ENCODE measurements at regions not wholly inside any gene's neighbourhood (a gene's known extent, or its start where the extent isn't known, plus 50 kb on each side); places are given as distances from the start of the nearest gene placed in this dataset.

GRCh38 chr11:11769782-11770181, 72.0 kb upstream of the USP47 start:
- Histone ChIP-seq H3K9me3 (ENCODE audit: control extremely low read depth in 1 of 3, control insufficient read depth in 2 of 3, insufficient read depth in 1 of 3, low read length in 2 of 3) (no peaks in the 10 kb centered on the region), H3K4me3 (ENCODE audit: control extremely low read depth in 1 of 5, extremely low read depth in 1 of 5, insufficient read depth in 1 of 5, low read depth in 2 of 5, low read length in 4 of 5) (no peak overlapping the region), H3K36me3 (replicated peaks in 1 of 2; ENCODE audit: control extremely low read depth in 1 of 2, control insufficient read depth in 1 of 2, extremely low read depth in 1 of 2, insufficient read depth in 2 of 2, low read length in 1 of 2) (no peaks in the 10 kb centered on the region), H3K4me2 (replicated peaks; ENCODE audit: low read depth, low read length, poor library complexity, severe bottlenecking) (no peak overlapping the region), H3K79me2 (ENCODE audit: control insufficient read depth, insufficient read depth, low read length) (no peaks in the 10 kb centered on the region), H3K27ac (ENCODE audit: low read length in 2 of 2) (no peak overlapping the region), H3K27me3 (replicated peaks in 1 of 4; ENCODE audit: control extremely low read depth in 1 of 4, control insufficient read depth in 3 of 4, insufficient read depth in 4 of 4, low read length in 3 of 4) (no peaks in the 10 kb centered on the region), H3K9ac (ENCODE audit: low read length) (no peak overlapping the region), H2AFZ (ENCODE audit: insufficient read depth, low read depth, low read length, poor library complexity, severe bottlenecking) (no peak overlapping the region), H4K20me1 (ENCODE audit: control insufficient read depth, insufficient read depth, low read length, poor library complexity, severe bottlenecking) (no peaks in the 10 kb centered on the region), H3K4me1 (ENCODE audit: control insufficient read depth in 2 of 2, insufficient read depth in 2 of 2, low read length in 2 of 2) (no peaks in the 10 kb centered on the region)
- Mint-ChIP-seq H3K9me3 (ENCODE audit: insufficient read depth) (no peaks in the 10 kb centered on the region), H3K27ac (no peak overlapping the region), H3K4me1 (no peaks in the 10 kb centered on the region), H3K4me3 (no peak overlapping the region), H3K27me3 (peaks cover 22% of the 10 kb centered on the region)
- ATAC-seq (ENCODE audit: low read depth), result no peak
- ChIA-PET POLR2A (no interaction called here), CTCF (no interaction called here)
- intact Hi-C loops (cut with micrococcal nuclease), result no loop called here
- no peak for DNase-seq
- TF ChIP-seq CTCF (IDR thresholded peaks at IDR 0.05) (no peak), EZH2 (IDR thresholded peaks at IDR 0.05; ENCODE audit: borderline replicate concordance, insufficient read depth, low read depth, low read length, poor library complexity, severe bottlenecking) (no peak)

GRCh38 chr11:11769362-11769761, 72.4 kb upstream of the USP47 start:
- Mint-ChIP-seq H3K27me3 (peaks cover 22% of the 10 kb centered on the region), H3K27ac (no peak overlapping the region), H3K9me3 (ENCODE audit: insufficient read depth) (no peaks in the 10 kb centered on the region), H3K4me3 (no peak overlapping the region), H3K4me1 (no peaks in the 10 kb centered on the region)
- H3K4me3 ChIP-seq (ENCODE audit: control extremely low read depth in 1 of 5, extremely low read depth in 1 of 5, insufficient read depth in 1 of 5, low read depth in 2 of 5, low read length in 4 of 5), result no peak overlapping the region
- ATAC-seq (ENCODE audit: low read depth) (no peak), DNase-seq (no peak)
- intact Hi-C loops (cut with micrococcal nuclease), result no loop called here
- no peaks in the 10 kb centered on the region for H3K79me2 ChIP-seq (ENCODE audit: control insufficient read depth, insufficient read depth, low read length)
- no peaks in the 10 kb centered on the region for H3K4me1 ChIP-seq (ENCODE audit: control insufficient read depth in 2 of 2, insufficient read depth in 2 of 2, low read length in 2 of 2)
- H3K9me3 ChIP-seq (ENCODE audit: control extremely low read depth in 1 of 3, control insufficient read depth in 2 of 3, insufficient read depth in 1 of 3, low read length in 2 of 3), result no peaks in the 10 kb centered on the region
- H3K27me3 ChIP-seq (replicated peaks in 1 of 4; ENCODE audit: control extremely low read depth in 1 of 4, control insufficient read depth in 3 of 4, insufficient read depth in 4 of 4, low read length in 3 of 4), result peaks cover 0 to under 1% (median 0%) of the 10 kb centered on the region in 4 experiments
- POLR2A ChIA-PET, result no interaction called here
- no peaks in the 10 kb centered on the region for H3K36me3 ChIP-seq (replicated peaks in 1 of 2; ENCODE audit: control extremely low read depth in 1 of 2, control insufficient read depth in 1 of 2, extremely low read depth in 1 of 2, insufficient read depth in 2 of 2, low read length in 1 of 2)
- H2AFZ ChIP-seq (ENCODE audit: insufficient read depth, low read depth, low read length, poor library complexity, severe bottlenecking), result no peak overlapping the region
- H3K27ac ChIP-seq (ENCODE audit: low read length in 2 of 2), result no peak overlapping the region
- CTCF ChIA-PET, result no interaction called here
- no peak overlapping the region for H3K4me2 ChIP-seq (replicated peaks; ENCODE audit: low read depth, low read length, poor library complexity, severe bottlenecking)
- no peak overlapping the region for H3K9ac ChIP-seq (ENCODE audit: low read length)
- no peaks in the 10 kb centered on the region for H4K20me1 ChIP-seq (ENCODE audit: control insufficient read depth, insufficient read depth, low read length, poor library complexity, severe bottlenecking)
- TF ChIP-seq CTCF (IDR thresholded peaks at IDR 0.05), result no peak
- no peak for TF ChIP-seq EZH2 (IDR thresholded peaks at IDR 0.05; ENCODE audit: borderline replicate concordance, insufficient read depth, low read depth, low read length, poor library complexity, severe bottlenecking)

Measured in B cell (primary cell).